IMR-90 (cell line): ENCODE measurements at regions not wholly inside any gene's neighbourhood (a gene's known extent, or its start where the extent isn't known, plus 50 kb on each side); places are given as distances from the start of the nearest gene placed in this dataset.

Experiments
- ATAC-seq: fragments of 200-7000 bp; cut with Tn5 transposase; 2 replicates; pipeline ENCODE4 v1.9.1; 2020; ENCODE audit warnings: low read depth, mild to moderate bottlenecking, moderate library complexity
- BruUV-seq: library from RNA; stranded (reverse); fragments of 400-500 nt; replicated peaks from 2 replicates; lab custom pipeline; 2021; lab: Mats Ljungman, UMichigan
- CTCF ChIA-PET: fragments of 300-600 bp; formaldehyde crosslinking; extraction: SDS; loops from one replicate; lab custom pipeline; 2021; ENCODE audit warnings: antibody characterized with exemption; lab: Yijun Ruan, JAX
- POLR2A ChIA-PET: fragments of 300-600 bp; sonication (Branson Sonifier 250); formaldehyde crosslinking; loops from one replicate; lab custom pipeline; 2022; ENCODE audit warnings: antibody characterized with exemption; ENCODE audit not compliant: unreplicated experiment; lab: Charles Lee
- DNase-seq: peaks from one replicate; pipeline ENCODE4 v3.0.0; 2013
- H2AFZ ChIP-seq: replicated peaks from 2 replicates; pipeline ENCODE3; 2013; ENCODE audit warnings: low read length, mild to moderate bottlenecking; ENCODE audit not compliant: poor library complexity
- H2AK5ac ChIP-seq: 2 replicates; pipeline ENCODE4 v1.6.1; 2013; ENCODE audit warnings: low read depth, low read length, inconsistent platforms
- H2AK9ac ChIP-seq: replicated peaks from 2 replicates; pipeline ENCODE3; 2013; ENCODE audit warnings: mild to moderate bottlenecking, low read depth, low read length, moderate library complexity; ENCODE audit not compliant: poor library complexity
- H2BK120ac ChIP-seq: 2 replicates; pipeline ENCODE4 v1.6.1; 2013; ENCODE audit warnings: low read depth, low read length, inconsistent platforms
- H2BK15ac ChIP-seq: 3 replicates; pipeline ENCODE4 v1.6.1; 2013; ENCODE audit warnings: low read depth, low read length, inconsistent platforms
- H2BK20ac ChIP-seq: 2 replicates; pipeline ENCODE4 v1.6.1; 2013; ENCODE audit warnings: low read depth, mild to moderate bottlenecking, inconsistent platforms, low read length, moderate library complexity
- H2BK5ac ChIP-seq: 2 replicates; pipeline ENCODE4 v1.6.1; 2013; ENCODE audit warnings: mild to moderate bottlenecking, low read depth, low read length, inconsistent platforms; ENCODE audit not compliant: poor library complexity, severe bottlenecking
- H3K14ac ChIP-seq: replicated peaks from 2 replicates; pipeline ENCODE4 v1.6.1; 2013; ENCODE audit warnings: low read depth, low read length, inconsistent platforms
- H3K18ac ChIP-seq: 2 replicates; pipeline ENCODE4 v1.6.1; 2013; ENCODE audit warnings: low read depth, low read length, control low read depth
- H3K23ac ChIP-seq: 2 replicates; pipeline ENCODE4 v1.6.1; 2013; ENCODE audit warnings: low read depth, low read length, inconsistent platforms
- H3K27ac ChIP-seq: 2 replicates; pipeline ENCODE4 v1.5.1; 2013; ENCODE audit warnings: mild to moderate bottlenecking, control low read depth, low read length; ENCODE audit not compliant: insufficient read depth
- H3K27me3 ChIP-seq: 2 replicates; pipeline ENCODE4 v1.6.1; 2013; ENCODE audit warnings: low read length; ENCODE audit not compliant: control insufficient read depth, insufficient read depth
- H3K36me3 ChIP-seq: 2 replicates; pipeline ENCODE4 v1.6.1; 2013; ENCODE audit warnings: low read length, mixed read lengths; ENCODE audit not compliant: control insufficient read depth, insufficient read depth
- H3K4ac ChIP-seq: 2 replicates; pipeline ENCODE4 v1.6.1; 2013; ENCODE audit warnings: low read depth, low read length, inconsistent platforms
- H3K4me1 ChIP-seq: 2 replicates; pipeline ENCODE4 v1.6.1; 2013; ENCODE audit warnings: low read length, mixed read lengths; ENCODE audit not compliant: control insufficient read depth, insufficient read depth
- H3K4me2 ChIP-seq: 2 replicates; pipeline ENCODE4 v1.6.1; 2013; ENCODE audit warnings: low read depth, mild to moderate bottlenecking, control low read depth, low read length, moderate library complexity
- H3K4me3 ChIP-seq: 2 replicates; pipeline ENCODE4 v1.5.1; 2013; ENCODE audit warnings: low read depth, mild to moderate bottlenecking, control low read depth, low read length, moderate library complexity; ENCODE audit not compliant: insufficient read depth
- H3K56ac ChIP-seq: 2 replicates; pipeline ENCODE4 v1.6.1; 2013; ENCODE audit warnings: low read length, inconsistent platforms; ENCODE audit not compliant: insufficient read depth; ENCODE audit errors: extremely low read depth
- H3K79me1 ChIP-seq, 2 experiments: 2 replicates each; pipeline ENCODE4 v1.6.1; 2013; ENCODE audit warnings: low read length in 2 of 2, inconsistent platforms in 1 of 2, low read depth in 1 of 2
- H3K9ac ChIP-seq: 2 replicates; pipeline ENCODE4 v1.6.1; 2013; ENCODE audit warnings: low read depth, low read length, control low read depth
- H3K9me1 ChIP-seq: 2 replicates; pipeline ENCODE4 v1.6.1; 2013; ENCODE audit warnings: low read length, inconsistent platforms; ENCODE audit not compliant: insufficient read depth
- H3K9me3 ChIP-seq: 2 replicates; pipeline ENCODE4 v1.6.1; 2013; ENCODE audit warnings: low read length; ENCODE audit not compliant: control insufficient read depth, insufficient read depth
- H4K20me1 ChIP-seq: 2 replicates; pipeline ENCODE4 v1.6.1; 2013; ENCODE audit warnings: low read length, inconsistent platforms; ENCODE audit not compliant: insufficient read depth
- H4K5ac ChIP-seq: 2 replicates; pipeline ENCODE4 v1.6.1; 2013; ENCODE audit warnings: mild to moderate bottlenecking, low read depth, low read length, control low read depth
- H4K8ac ChIP-seq, 2 experiments: 2 replicates each; pipeline ENCODE4 v1.6.1; 2013; ENCODE audit warnings: low read depth in 2 of 2, low read length in 2 of 2, control low read depth in 1 of 2, inconsistent platforms in 1 of 2
- H4K91ac ChIP-seq: 2 replicates; pipeline ENCODE4 v1.6.1; 2013; ENCODE audit warnings: low read depth, low read length, inconsistent platforms; ENCODE audit not compliant: insufficient read depth
- CEBPB ChIP-seq: IDR thresholded peaks from 2 replicates; pipeline ENCODE4 v1.6.1; 2012; ENCODE audit warnings: low read depth, low read length, improper control_type of control experiment
- CHD1 ChIP-seq: IDR thresholded peaks from 2 replicates; pipeline ENCODE4 v1.6.1; 2012; ENCODE audit warnings: low read depth, low read length, improper control_type of control experiment
- MAZ ChIP-seq: IDR thresholded peaks from 2 replicates; pipeline ENCODE4 v1.6.1; 2012; ENCODE audit warnings: low read depth, mild to moderate bottlenecking, low read length, improper control_type of control experiment, moderate library complexity, borderline replicate concordance
- RAD21 ChIP-seq: IDR thresholded peaks from 2 replicates; pipeline ENCODE4 v1.6.1; 2012; ENCODE audit warnings: low read length, improper control_type of control experiment
- WGBS, 2 experiments: methylation state at CpG; one replicate each; pipeline versions ENCODE4 v1.1.5 to v1.1.7; 2013; ENCODE audit warnings: missing lambda C conversion rate in 2 of 2; ENCODE audit not compliant: insufficient read length in 1 of 2; ENCODE audit errors: extremely low coverage in 2 of 2; 5-methylcytosine and 5-hydroxymethylcytosine counted together
- dilution Hi-C: fragments of 300-500 bp; cut with HindIII; formaldehyde crosslinking; loops from one replicate; pipeline ENCODE4 v1.14.3; 2018; ENCODE audit warnings: low sequenced_read_pairs; ENCODE audit not compliant: unreplicated experiment
- in situ Hi-C: fragments of 300-500 bp; cut with MboI; formaldehyde crosslinking; loops from 3 replicates; pipeline ENCODE4 v1.14.3; 2019; ENCODE audit warnings: low sequenced_read_pairs, inconsistent platforms, mixed read lengths
- intact Hi-C: fragments of 100-400 bp; cut with micrococcal nuclease; formaldehyde crosslinking; loops from 2 replicates; pipeline ENCODE4 v1.10.0; 2022
- TF ChIP-seq, protein P1 (sequence below): fragments of 150-350 bp; IDR thresholded peaks from 2 replicates; pipeline ENCODE4 v1.6.1; 2017; ENCODE audit warnings: mild to moderate bottlenecking, antibody characterized with exemption, low read length, low read depth
- TF ChIP-seq, protein P2 (sequence below): conservative IDR thresholded peaks from 2 replicates; pipeline ENCODE4 v1.5.1; 2012; ENCODE audit warnings: mild to moderate bottlenecking, low read depth, low read length, improper control_type of control experiment
- TF ChIP-seq, protein P3 (sequence below): fragments of 150-350 bp; IDR thresholded peaks from 2 replicates; pipeline ENCODE4 v1.6.1; 2016; ENCODE audit warnings: low read depth, mild to moderate bottlenecking, low read length, moderate library complexity, borderline replicate concordance

DNA sequence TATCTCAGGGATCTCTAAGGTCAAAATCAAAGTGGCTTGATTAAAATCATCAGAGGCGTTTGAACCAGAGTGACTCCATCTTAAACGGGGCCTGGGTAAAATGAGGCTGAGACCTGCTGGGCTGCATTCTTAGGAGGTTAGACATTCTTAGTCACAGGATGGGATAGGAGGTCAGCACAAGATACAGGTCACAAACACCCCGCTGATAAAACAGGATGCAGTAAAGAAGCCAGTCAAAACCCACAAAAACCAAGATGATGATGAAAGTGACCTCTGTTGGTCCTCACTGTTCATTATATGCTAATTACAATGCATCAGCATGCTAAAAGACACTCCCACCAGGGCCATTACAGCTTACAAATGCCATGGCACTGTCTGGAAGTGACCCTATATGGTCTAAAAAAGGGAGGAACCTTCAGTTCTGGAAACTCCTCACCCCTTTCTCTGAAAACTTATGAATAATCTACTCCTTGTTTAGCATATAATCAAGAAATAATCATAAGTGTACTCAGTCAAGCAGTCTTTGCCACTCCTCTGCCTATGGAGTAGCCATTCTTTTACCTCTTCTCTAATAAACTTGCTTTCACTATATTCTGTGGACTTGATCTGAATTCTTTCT, 143.3 kb upstream of the SLCO3A1 start (continued):
- TF ChIP-seq, protein P1, sequence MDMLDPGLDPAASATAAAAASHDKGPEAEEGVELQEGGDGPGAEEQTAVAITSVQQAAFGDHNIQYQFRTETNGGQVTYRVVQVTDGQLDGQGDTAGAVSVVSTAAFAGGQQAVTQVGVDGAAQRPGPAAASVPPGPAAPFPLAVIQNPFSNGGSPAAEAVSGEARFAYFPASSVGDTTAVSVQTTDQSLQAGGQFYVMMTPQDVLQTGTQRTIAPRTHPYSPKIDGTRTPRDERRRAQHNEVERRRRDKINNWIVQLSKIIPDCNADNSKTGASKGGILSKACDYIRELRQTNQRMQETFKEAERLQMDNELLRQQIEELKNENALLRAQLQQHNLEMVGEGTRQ = no peak
- no peak for TF ChIP-seq RAD21

DNA sequence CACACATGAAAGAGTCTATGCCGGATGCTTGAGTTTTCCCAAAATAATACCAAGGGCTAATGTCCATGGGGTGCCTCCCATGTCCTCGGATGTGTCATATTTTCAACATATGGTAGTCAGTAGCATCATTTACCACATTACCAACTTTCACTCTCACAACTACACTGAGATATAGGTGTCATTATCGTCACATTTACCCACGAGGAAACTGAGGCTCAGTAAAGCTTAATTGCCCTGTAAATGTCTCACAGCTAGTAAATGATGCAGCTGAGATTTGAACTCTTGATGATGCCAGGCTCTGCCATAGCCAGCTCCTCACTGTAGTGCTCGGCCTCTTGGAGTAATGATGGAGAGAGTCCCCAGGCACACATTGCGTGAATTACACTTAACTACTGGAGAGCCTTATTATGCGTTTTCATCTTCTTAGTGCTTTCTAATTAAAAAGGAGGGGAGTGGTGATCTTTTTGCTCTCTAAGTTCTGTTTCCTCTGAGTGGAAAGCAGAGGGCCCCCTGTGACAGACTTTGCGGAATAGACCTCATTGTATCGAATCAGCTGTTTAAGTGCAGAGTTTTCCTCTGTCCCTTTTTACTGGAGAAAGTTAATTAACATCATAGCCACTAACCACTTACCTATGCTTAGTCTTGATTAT, 142.0 kb upstream of the SLCO3A1 start:
- Histone ChIP-seq H2AFZ (no peak overlapping the region), H3K4me1 (no peaks in the 10 kb centered on the region), H3K23ac (no peak overlapping the region), H2BK20ac (no peak overlapping the region), H3K18ac (no peak overlapping the region), H2BK15ac (no peak overlapping the region), H2BK120ac (no peak overlapping the region), H3K79me1 (no peaks in the 10 kb centered on the region), H3K4me3 (no peak overlapping the region), H4K5ac (no peak overlapping the region), H3K9ac (no peak overlapping the region), H3K36me3 (no peaks in the 10 kb centered on the region), H3K9me3 (no peaks in the 10 kb centered on the region), H2AK5ac (no peak overlapping the region), H4K8ac (no peak overlapping the region), H3K9me1 (no peaks in the 10 kb centered on the region), H4K20me1 (no peaks in the 10 kb centered on the region), H2BK5ac (no peak overlapping the region), H3K4me2 (no peak overlapping the region), H3K56ac (no peak overlapping the region), H4K91ac (no peak overlapping the region), H3K27me3 (no peaks in the 10 kb centered on the region), H2AK9ac (no peak overlapping the region), H3K14ac (no peak overlapping the region), H3K27ac (no peak overlapping the region), H3K4ac (no peak overlapping the region)
- dilution Hi-C loops (no loop called here), in situ Hi-C loops (no loop called here), intact Hi-C loops (no loop called here)
- no TSS peak for BruUV-seq
- 40% methylated on average over 1 of the region's 9 CpGs; no CpG with 5 or more reads in 1 of the 2 experiments for WGBS, 2 experiments
- ChIA-PET POLR2A (no interaction called here), CTCF (no interaction called here)
- DNase-seq (no peak), ATAC-seq (no peak)
- no peak for TF ChIP-seq MAZ
- TF ChIP-seq, protein P2, sequence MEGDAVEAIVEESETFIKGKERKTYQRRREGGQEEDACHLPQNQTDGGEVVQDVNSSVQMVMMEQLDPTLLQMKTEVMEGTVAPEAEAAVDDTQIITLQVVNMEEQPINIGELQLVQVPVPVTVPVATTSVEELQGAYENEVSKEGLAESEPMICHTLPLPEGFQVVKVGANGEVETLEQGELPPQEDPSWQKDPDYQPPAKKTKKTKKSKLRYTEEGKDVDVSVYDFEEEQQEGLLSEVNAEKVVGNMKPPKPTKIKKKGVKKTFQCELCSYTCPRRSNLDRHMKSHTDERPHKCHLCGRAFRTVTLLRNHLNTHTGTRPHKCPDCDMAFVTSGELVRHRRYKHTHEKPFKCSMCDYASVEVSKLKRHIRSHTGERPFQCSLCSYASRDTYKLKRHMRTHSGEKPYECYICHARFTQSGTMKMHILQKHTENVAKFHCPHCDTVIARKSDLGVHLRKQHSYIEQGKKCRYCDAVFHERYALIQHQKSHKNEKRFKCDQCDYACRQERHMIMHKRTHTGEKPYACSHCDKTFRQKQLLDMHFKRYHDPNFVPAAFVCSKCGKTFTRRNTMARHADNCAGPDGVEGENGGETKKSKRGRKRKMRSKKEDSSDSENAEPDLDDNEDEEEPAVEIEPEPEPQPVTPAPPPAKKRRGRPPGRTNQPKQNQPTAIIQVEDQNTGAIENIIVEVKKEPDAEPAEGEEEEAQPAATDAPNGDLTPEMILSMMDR = no peak
- TF ChIP-seq CEBPB = no peak
- TF ChIP-seq CHD1 = no peak
- TF ChIP-seq, protein P3, sequence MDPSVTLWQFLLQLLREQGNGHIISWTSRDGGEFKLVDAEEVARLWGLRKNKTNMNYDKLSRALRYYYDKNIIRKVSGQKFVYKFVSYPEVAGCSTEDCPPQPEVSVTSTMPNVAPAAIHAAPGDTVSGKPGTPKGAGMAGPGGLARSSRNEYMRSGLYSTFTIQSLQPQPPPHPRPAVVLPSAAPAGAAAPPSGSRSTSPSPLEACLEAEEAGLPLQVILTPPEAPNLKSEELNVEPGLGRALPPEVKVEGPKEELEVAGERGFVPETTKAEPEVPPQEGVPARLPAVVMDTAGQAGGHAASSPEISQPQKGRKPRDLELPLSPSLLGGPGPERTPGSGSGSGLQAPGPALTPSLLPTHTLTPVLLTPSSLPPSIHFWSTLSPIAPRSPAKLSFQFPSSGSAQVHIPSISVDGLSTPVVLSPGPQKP = no peak
